ENCODE measurements at regions not wholly inside any gene's neighbourhood (a gene's known extent, or its start where the extent isn't known, plus 50 kb on each side); places are given as distances from the start of the nearest gene placed in this dataset.

DNA sequence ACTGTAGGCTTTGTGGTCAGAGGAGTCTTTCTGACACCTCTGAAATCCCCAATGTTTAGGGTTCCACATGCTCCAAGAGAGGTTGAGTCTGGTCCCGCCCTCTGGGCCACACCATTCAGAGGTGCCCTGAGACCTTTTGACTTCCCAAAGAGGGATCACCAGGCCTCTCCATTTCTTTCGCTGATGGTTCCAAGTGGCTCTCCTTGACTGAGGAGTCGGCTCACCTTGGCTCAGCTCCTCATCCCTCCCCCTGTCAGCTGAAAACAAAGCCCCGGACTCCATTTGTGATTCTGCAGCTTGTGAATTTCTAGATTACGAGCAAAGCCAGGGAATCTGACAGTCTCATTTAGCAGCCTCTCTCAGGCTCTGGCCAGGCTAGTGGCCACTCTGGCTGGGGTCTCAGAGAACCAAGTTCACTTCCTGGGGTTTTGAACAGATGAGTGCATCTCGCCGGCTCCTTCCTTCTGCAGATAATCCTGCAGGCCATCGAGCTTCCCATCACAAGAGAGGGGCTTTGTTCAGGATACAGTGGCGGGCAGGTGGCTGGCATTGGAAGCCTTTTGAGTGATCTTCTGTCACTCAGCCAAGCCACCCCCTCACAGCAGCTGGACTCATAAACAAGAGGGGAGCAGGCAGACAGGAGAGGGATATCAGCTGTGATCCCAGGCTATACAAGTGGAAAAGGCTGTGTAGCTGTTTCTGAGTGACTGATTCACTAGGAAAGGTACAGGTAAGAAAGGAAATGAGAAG lies 102.9 kb downstream of the TRIM29 start:
- FAIRE-seq = no peak
- TF ChIP-seq, protein P1, sequence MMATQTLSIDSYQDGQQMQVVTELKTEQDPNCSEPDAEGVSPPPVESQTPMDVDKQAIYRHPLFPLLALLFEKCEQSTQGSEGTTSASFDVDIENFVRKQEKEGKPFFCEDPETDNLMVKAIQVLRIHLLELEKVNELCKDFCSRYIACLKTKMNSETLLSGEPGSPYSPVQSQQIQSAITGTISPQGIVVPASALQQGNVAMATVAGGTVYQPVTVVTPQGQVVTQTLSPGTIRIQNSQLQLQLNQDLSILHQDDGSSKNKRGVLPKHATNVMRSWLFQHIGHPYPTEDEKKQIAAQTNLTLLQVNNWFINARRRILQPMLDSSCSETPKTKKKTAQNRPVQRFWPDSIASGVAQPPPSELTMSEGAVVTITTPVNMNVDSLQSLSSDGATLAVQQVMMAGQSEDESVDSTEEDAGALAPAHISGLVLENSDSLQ (IDR thresholded peaks at IDR 0.05) = no peak
- TF ChIP-seq, protein P2, sequence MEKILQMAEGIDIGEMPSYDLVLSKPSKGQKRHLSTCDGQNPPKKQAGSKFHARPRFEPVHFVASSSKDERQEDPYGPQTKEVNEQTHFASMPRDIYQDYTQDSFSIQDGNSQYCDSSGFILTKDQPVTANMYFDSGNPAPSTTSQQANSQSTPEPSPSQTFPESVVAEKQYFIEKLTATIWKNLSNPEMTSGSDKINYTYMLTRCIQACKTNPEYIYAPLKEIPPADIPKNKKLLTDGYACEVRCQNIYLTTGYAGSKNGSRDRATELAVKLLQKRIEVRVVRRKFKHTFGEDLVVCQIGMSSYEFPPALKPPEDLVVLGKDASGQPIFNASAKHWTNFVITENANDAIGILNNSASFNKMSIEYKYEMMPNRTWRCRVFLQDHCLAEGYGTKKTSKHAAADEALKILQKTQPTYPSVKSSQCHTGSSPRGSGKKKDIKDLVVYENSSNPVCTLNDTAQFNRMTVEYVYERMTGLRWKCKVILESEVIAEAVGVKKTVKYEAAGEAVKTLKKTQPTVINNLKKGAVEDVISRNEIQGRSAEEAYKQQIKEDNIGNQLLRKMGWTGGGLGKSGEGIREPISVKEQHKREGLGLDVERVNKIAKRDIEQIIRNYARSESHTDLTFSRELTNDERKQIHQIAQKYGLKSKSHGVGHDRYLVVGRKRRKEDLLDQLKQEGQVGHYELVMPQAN (IDR thresholded peaks at IDR 0.05; ENCODE audit: borderline replicate concordance) = no peak
- TF ChIP-seq NFRKB (IDR thresholded peaks at IDR 0.05; ENCODE audit: low read depth) = no peak
- TF ChIP-seq BRD4 (IDR thresholded peaks at IDR 0.05) = no peak
- no peak for TF ChIP-seq SREBF1 (IDR thresholded peaks at IDR 0.05; ENCODE audit: borderline replicate concordance, low read depth, low read length)
- no peak for TF ChIP-seq ZC3H11A (IDR thresholded peaks at IDR 0.05; ENCODE audit: low read depth, low read length)
- no peak for TF ChIP-seq DMBX1 (CRISPR knock-in tag; IDR thresholded peaks at IDR 0.05; ENCODE audit: borderline replicate concordance)
- TF ChIP-seq, protein P3, sequence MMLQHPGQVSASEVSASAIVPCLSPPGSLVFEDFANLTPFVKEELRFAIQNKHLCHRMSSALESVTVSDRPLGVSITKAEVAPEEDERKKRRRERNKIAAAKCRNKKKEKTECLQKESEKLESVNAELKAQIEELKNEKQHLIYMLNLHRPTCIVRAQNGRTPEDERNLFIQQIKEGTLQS (IDR thresholded peaks at IDR 0.05) = no peak
- TF ChIP-seq, protein P3 (CRISPR knock-in tag; conservative IDR thresholded peaks at IDR 0.05) = no peak
- no peak for TF ChIP-seq ZNF165 (CRISPR knock-in tag; IDR thresholded peaks at IDR 0.05; ENCODE audit: borderline replicate concordance)
- no peak for TF ChIP-seq SNIP1 (IDR thresholded peaks at IDR 0.05; ENCODE audit: low read depth)
- no peak for TF ChIP-seq COPS2 (conservative IDR thresholded peaks at IDR 0.05)
- TF ChIP-seq, protein P4, sequence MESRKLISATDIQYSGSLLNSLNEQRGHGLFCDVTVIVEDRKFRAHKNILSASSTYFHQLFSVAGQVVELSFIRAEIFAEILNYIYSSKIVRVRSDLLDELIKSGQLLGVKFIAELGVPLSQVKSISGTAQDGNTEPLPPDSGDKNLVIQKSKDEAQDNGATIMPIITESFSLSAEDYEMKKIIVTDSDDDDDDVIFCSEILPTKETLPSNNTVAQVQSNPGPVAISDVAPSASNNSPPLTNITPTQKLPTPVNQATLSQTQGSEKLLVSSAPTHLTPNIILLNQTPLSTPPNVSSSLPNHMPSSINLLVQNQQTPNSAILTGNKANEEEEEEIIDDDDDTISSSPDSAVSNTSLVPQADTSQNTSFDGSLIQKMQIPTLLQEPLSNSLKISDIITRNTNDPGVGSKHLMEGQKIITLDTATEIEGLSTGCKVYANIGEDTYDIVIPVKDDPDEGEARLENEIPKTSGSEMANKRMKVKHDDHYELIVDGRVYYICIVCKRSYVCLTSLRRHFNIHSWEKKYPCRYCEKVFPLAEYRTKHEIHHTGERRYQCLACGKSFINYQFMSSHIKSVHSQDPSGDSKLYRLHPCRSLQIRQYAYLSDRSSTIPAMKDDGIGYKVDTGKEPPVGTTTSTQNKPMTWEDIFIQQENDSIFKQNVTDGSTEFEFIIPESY (CRISPR knock-in tag; IDR thresholded peaks at IDR 0.05) = no peak
- TF ChIP-seq NCOR1 (IDR thresholded peaks at IDR 0.05) = no peak
- TF ChIP-seq TOE1 (IDR thresholded peaks at IDR 0.05; ENCODE audit: borderline replicate concordance) = no peak
- TF ChIP-seq TOE1 (CRISPR knock-in tag; IDR thresholded peaks at IDR 0.05; ENCODE audit: borderline replicate concordance, low read depth) = no peak
- TF ChIP-seq, protein P5, sequence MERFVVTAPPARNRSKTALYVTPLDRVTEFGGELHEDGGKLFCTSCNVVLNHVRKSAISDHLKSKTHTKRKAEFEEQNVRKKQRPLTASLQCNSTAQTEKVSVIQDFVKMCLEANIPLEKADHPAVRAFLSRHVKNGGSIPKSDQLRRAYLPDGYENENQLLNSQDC (CRISPR knock-in tag; IDR thresholded peaks at IDR 0.05) = no peak

More for the DNA sequence above, 102.9 kb downstream of the TRIM29 start:
- no peak overlapping the region for H3K27ac ChIP-seq (ENCODE audit: extremely low read depth, low read depth, low read length)
- 1% methylated on average over 9 of the region's 9 CpGs for WGBS (ENCODE audit: insufficient coverage, low coverage, missing lambda C conversion rate)
- H3K36me3 ChIP-seq (ENCODE audit: control insufficient read depth, insufficient read depth, low read length) = no peaks in the 10 kb centered on the region
- DNase-seq (ENCODE audit: extremely low read depth in 1 of 4, low spot score in 3 of 4) (no peak), ATAC-seq (no peak)
- intact Hi-C loops (cut with micrococcal nuclease) (no loop called here), in situ Hi-C loops (cut with MboI) (no loop called here)
- BruUV-seq (replicated peaks) = no TSS peak
- H3K4me3 ChIP-seq = no peak overlapping the region
- no peaks in the 10 kb centered on the region for H3K79me2 ChIP-seq (ENCODE audit: control insufficient read depth, insufficient read depth, low read length)
- no peak overlapping the region for H2AFZ ChIP-seq (ENCODE audit: low read depth, low read length)
- no peak overlapping the region for H3K9ac ChIP-seq (ENCODE audit: insufficient read depth in 1 of 2, low read depth in 2 of 2, low read length in 2 of 2)
- no peaks in the 10 kb centered on the region for H3K9me3 ChIP-seq (replicated peaks; ENCODE audit: control insufficient read depth, insufficient read depth, low read depth, low read length)
- H3K4me2 ChIP-seq (ENCODE audit: insufficient read depth, low read length) = no peak overlapping the region
- CTCF ChIA-PET (ENCODE audit: low intra/inter-chr PET ratio) = no interaction called here
- POLR2A ChIA-PET = interaction anchor here (0.5 kb wide), 1 partner anchor 182 kb away, joined by 4 read pairs; no protein-coding TSS in a partner anchor
- no peaks in the 10 kb centered on the region for H3K4me1 ChIP-seq (replicated peaks in 1 of 2; ENCODE audit: control insufficient read depth in 2 of 2, insufficient read depth in 2 of 2, low read length in 2 of 2)
- H3K27me3 ChIP-seq (ENCODE audit: control insufficient read depth in 2 of 2, insufficient read depth in 2 of 2, low read length in 2 of 2) = peaks cover 0 to 20% of the 10 kb centered on the region in 2 experiments; a peak in 2 of 5 replicates
- no peaks in the 10 kb centered on the region for H4K20me1 ChIP-seq (replicated peaks; ENCODE audit: control insufficient read depth, insufficient read depth, low read length)
- H3K9me1 ChIP-seq (ENCODE audit: control insufficient read depth, insufficient read depth, low read length) = no peaks in the 10 kb centered on the region

Data from K562 (cell line).